NCI-H82 (cell line): ENCODE measurements at regions not wholly inside any gene's neighbourhood (a gene's known extent, or its start where the extent isn't known, plus 50 kb on each side); places are given as distances from the start of the nearest gene placed in this dataset.
"Not testable (repeated sequence)": the region's sequence is repeated elsewhere in the genome, so short reads cannot be mapped to it uniquely, and the experiment has no call there.

Experiments used
- DNase-seq: peaks from one replicate; lab custom pipeline; 2025; lab: John Stamatoyannopoulos, UW

- DNase-seq = no peak
These were observed 83.8 kb upstream of the MANSC4 start for GRCh38 chr12:27863839-27864238.

GRCh38 chr12:27861428-27862167 lies 81.6 kb upstream of the MANSC4 start:
- DNase-seq = no peak

- no peak for DNase-seq
These were observed 79.6 kb upstream of the MANSC4 start for GRCh38 chr12:27859648-27860047.

GRCh38 chr12:27857006-27857405 lies 77.0 kb upstream of the MANSC4 start:
- not testable (repeated sequence) for DNase-seq

- DNase-seq = no peak
These were observed 72.7 kb upstream of the MANSC4 start for GRCh38 chr12:27852742-27853141.
